HG02571 (cell line): ENCODE measurements at regions not wholly inside any gene's neighbourhood (a gene's known extent, or its start where the extent isn't known, plus 50 kb on each side); places are given as distances from the start of the nearest gene placed in this dataset.
"Not testable (repeated sequence)": the region's sequence is repeated elsewhere in the genome, so short reads cannot be mapped to it uniquely, and the experiment has no call there.

ENCODE experiments used
- ATAC-seq: cut with Tn5 transposase; IDR thresholded peaks from one replicate; pipeline ENCODE4 v1.9.1; 2021; ENCODE audit warnings: mild to moderate bottlenecking, moderate library complexity; ENCODE audit not compliant: unreplicated experiment

GRCh38 chr12:74595696-74596095 is 58.1 kb downstream of the ATXN7L3B start:
- no peak for ATAC-seq

- ATAC-seq = no peak
Measured at GRCh38 chr12:74598819-74599218, 61.2 kb downstream of the ATXN7L3B start.

GRCh38 chr12:74599932-74600331 is 62.3 kb downstream of the ATXN7L3B start:
- ATAC-seq = no peak

- not testable (repeated sequence) for ATAC-seq
Measured at GRCh38 chr12:74600817-74601216, 63.2 kb downstream of the ATXN7L3B start.

GRCh38 chr12:74602881-74603672 is 65.4 kb downstream of the ATXN7L3B start:
- no peak for ATAC-seq

- ATAC-seq = no peak
Measured at GRCh38 chr12:74608231-74608775, 70.7 kb downstream of the ATXN7L3B start.

GRCh38 chr12:74610711-74611110 is 73.1 kb downstream of the ATXN7L3B start:
- no peak for ATAC-seq

GRCh38 chr12:74614426-74614825 is 76.8 kb downstream of the ATXN7L3B start:
- no peak for ATAC-seq

GRCh38 chr12:74619084-74619483 is 81.4 kb downstream of the ATXN7L3B start:
- ATAC-seq = no peak

- ATAC-seq = no peak
Measured at GRCh38 chr12:74619884-74620283, 82.2 kb downstream of the ATXN7L3B start.

GRCh38 chr12:74620921-74621320 is 83.3 kb downstream of the ATXN7L3B start:
- ATAC-seq = no peak

GRCh38 chr12:74624201-74624600 is 86.6 kb downstream of the ATXN7L3B start:
- no peak for ATAC-seq

GRCh38 chr12:74626397-74626796 is 88.8 kb downstream of the ATXN7L3B start:
- ATAC-seq = no peak

- no peak for ATAC-seq
Measured at GRCh38 chr12:74641262-74641661, 103.6 kb downstream of the ATXN7L3B start.

GRCh38 chr12:74641694-74642093 is 104.1 kb downstream of the ATXN7L3B start:
- ATAC-seq = no peak

GRCh38 chr12:74644681-74645080 is 107.0 kb downstream of the ATXN7L3B start:
- no peak for ATAC-seq

GRCh38 chr12:74646831-74647230 is 109.2 kb downstream of the ATXN7L3B start:
- ATAC-seq = no peak

- ATAC-seq = no peak
Measured at GRCh38 chr12:74647256-74647655, 109.6 kb downstream of the ATXN7L3B start.

- no peak for ATAC-seq
Measured at GRCh38 chr12:74656251-74656650, 118.6 kb downstream of the ATXN7L3B start.

GRCh38 chr12:74660442-74660841 is 122.8 kb downstream of the ATXN7L3B start:
- no peak for ATAC-seq

GRCh38 chr12:74663958-74664357 is 126.3 kb downstream of the ATXN7L3B start:
- no peak for ATAC-seq

GRCh38 chr12:74665690-74666089 is 128.1 kb downstream of the ATXN7L3B start:
- no peak for ATAC-seq

GRCh38 chr12:74671421-74671820 is 133.8 kb downstream of the ATXN7L3B start:
- ATAC-seq = no peak
